ENCODE measurements at regions not wholly inside any gene's neighbourhood (a gene's known extent, or its start where the extent isn't known, plus 50 kb on each side); places are given as distances from the start of the nearest gene placed in this dataset.

DNA sequence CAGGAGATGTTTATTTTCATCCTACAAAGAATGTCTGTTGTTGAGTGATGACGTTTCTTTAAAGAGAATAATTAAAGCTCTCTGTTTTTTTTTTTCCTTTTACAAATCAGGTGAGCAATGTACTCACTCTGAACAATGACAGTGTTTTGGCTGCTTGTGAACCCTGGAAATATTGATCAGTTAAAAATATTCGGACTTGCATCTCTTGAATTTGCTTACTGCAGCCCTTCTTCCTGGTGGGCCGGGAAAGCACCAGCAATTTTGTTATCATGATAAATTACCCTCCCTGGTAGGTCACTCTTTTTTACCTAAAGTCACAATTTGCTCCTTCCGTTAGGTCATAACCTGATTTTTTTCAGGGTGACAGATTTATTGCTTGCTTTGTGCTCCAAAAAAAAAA is 72.3 kb upstream of the NR5A2 start:
- ChIA-PET SMC1A (ENCODE audit: uncharacterized antibody, unreplicated experiment) (interaction anchor here (0.7 to 1.1 kb wide), 3 partner anchors 12 to 321 kb away, joined by 3 to 4 read pairs (median 4); no protein-coding TSS in a partner anchor), RAD21 (ENCODE audit: unreplicated experiment) (interaction anchor here (0.7 kb wide), 1 partner anchor 356 kb away, joined by 3 read pairs; no protein-coding TSS in a partner anchor), POLR2A (no interaction called here), CTCF (interaction anchor here (0.7 to 1.3 kb wide), 3 partner anchors 11 to 351 kb away, joined by 3 read pairs; no protein-coding TSS in a partner anchor)
- H3K4me1 ChIP-seq (ENCODE audit: control insufficient read depth, insufficient read depth, low read length), result no peaks in the 10 kb centered on the region
- in situ Hi-C loops (cut with MboI), result no loop called here
- no peak overlapping the region for H2AFZ ChIP-seq (ENCODE audit: control insufficient read depth, low read depth, low read length)
- H3K4me2 ChIP-seq (ENCODE audit: control insufficient read depth, insufficient read depth), result no peak overlapping the region
- no peaks in the 10 kb centered on the region for H3K79me2 ChIP-seq (ENCODE audit: control insufficient read depth, insufficient read depth, low read length)
- FAIRE-seq (no peak), DNase-seq (ENCODE audit: low read depth, low spot score) (no peak), ATAC-seq (no peak)
- H3K9ac ChIP-seq (ENCODE audit: control insufficient read depth, insufficient read depth, low read length), result no peak overlapping the region
- TF ChIP-seq IRF4 (IDR thresholded peaks at IDR 0.05; ENCODE audit: low read depth, low read length) (no peak), DPF2 (IDR thresholded peaks at IDR 0.05) (no peak), BMI1 (IDR thresholded peaks at IDR 0.05; ENCODE audit: borderline replicate concordance) (no peak), HDAC6 (IDR thresholded peaks at IDR 0.05; ENCODE audit: unreplicated experiment) (no peak), CREM (IDR thresholded peaks at IDR 0.05; ENCODE audit: low read depth) (no peak), PAX8 (IDR thresholded peaks at IDR 0.05) (no peak), YBX1 (IDR thresholded peaks at IDR 0.05) (no peak), RAD51 (IDR thresholded peaks at IDR 0.05) (no peak), MTA3 (IDR thresholded peaks at IDR 0.05; ENCODE audit: borderline replicate concordance, low read length) (no peak)
- TF ChIP-seq, protein P1, sequence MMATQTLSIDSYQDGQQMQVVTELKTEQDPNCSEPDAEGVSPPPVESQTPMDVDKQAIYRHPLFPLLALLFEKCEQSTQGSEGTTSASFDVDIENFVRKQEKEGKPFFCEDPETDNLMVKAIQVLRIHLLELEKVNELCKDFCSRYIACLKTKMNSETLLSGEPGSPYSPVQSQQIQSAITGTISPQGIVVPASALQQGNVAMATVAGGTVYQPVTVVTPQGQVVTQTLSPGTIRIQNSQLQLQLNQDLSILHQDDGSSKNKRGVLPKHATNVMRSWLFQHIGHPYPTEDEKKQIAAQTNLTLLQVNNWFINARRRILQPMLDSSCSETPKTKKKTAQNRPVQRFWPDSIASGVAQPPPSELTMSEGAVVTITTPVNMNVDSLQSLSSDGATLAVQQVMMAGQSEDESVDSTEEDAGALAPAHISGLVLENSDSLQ (IDR thresholded peaks at IDR 0.05), result no peak
- TF ChIP-seq, protein P2, sequence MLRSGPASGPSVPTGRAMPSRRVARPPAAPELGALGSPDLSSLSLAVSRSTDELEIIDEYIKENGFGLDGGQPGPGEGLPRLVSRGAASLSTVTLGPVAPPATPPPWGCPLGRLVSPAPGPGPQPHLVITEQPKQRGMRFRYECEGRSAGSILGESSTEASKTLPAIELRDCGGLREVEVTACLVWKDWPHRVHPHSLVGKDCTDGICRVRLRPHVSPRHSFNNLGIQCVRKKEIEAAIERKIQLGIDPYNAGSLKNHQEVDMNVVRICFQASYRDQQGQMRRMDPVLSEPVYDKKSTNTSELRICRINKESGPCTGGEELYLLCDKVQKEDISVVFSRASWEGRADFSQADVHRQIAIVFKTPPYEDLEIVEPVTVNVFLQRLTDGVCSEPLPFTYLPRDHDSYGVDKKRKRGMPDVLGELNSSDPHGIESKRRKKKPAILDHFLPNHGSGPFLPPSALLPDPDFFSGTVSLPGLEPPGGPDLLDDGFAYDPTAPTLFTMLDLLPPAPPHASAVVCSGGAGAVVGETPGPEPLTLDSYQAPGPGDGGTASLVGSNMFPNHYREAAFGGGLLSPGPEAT (IDR thresholded peaks at IDR 0.05; ENCODE audit: low read depth), result no peak
- TF ChIP-seq, protein P3, sequence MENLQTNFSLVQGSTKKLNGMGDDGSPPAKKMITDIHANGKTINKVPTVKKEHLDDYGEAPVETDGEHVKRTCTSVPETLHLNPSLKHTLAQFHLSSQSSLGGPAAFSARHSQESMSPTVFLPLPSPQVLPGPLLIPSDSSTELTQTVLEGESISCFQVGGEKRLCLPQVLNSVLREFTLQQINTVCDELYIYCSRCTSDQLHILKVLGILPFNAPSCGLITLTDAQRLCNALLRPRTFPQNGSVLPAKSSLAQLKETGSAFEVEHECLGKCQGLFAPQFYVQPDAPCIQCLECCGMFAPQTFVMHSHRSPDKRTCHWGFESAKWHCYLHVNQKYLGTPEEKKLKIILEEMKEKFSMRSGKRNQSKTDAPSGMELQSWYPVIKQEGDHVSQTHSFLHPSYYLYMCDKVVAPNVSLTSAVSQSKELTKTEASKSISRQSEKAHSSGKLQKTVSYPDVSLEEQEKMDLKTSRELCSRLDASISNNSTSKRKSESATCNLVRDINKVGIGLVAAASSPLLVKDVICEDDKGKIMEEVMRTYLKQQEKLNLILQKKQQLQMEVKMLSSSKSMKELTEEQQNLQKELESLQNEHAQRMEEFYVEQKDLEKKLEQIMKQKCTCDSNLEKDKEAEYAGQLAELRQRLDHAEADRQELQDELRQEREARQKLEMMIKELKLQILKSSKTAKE (IDR thresholded peaks at IDR 0.05; ENCODE audit: low read depth, poor library complexity, severe bottlenecking), result no peak
- H3K9me3 ChIP-seq (replicated peaks; ENCODE audit: control insufficient read depth, insufficient read depth, low read length), result no peaks in the 10 kb centered on the region; the same call in 2 of the 3 replicates
- WGBS (ENCODE audit: insufficient coverage, insufficient replicate concordance, low lambda C conversion rate, missing lambda C conversion rate), result 13% methylated on average over 4 of the region's 4 CpGs
- H4K20me1 ChIP-seq (ENCODE audit: control insufficient read depth, insufficient read depth), result no peaks in the 10 kb centered on the region
- peaks cover 0 to 2% of the 10 kb centered on the region in 2 experiments; a peak in 2 of 4 replicates for H3K27me3 ChIP-seq (replicated peaks in 1 of 2; ENCODE audit: control insufficient read depth in 2 of 2, insufficient read depth in 2 of 2, low read length in 1 of 2)
- no TSS peak for BruUV-seq (replicated peaks)
- no peak overlapping the region for H3K27ac ChIP-seq (ENCODE audit: control insufficient read depth, insufficient read depth)
- no peak overlapping the region for H3K4me3 ChIP-seq
- intact Hi-C loops (cut with micrococcal nuclease; ENCODE audit: unreplicated experiment), result no loop called here
- H3K36me3 ChIP-seq (ENCODE audit: control insufficient read depth in 2 of 2, insufficient read depth in 2 of 2, low read length in 1 of 2), result no peaks in the 10 kb centered on the region
